ENCODE measurements at regions not wholly inside any gene's neighbourhood (a gene's known extent, or its start where the extent isn't known, plus 50 kb on each side); places are given as distances from the start of the nearest gene placed in this dataset.

- Mint-ChIP-seq H3K4me1 (no peaks in the 10 kb centered on the region), H3K36me3 (ENCODE audit: insufficient read depth in 1 of 3, low read depth in 3 of 3) (no peaks in the 10 kb centered on the region), H3K27ac (no peak overlapping the region), H3K9me3 (no peaks in the 10 kb centered on the region), H3K4me3 (no peak overlapping the region), H3K27me3 (ENCODE audit: low read depth) (no peaks in the 10 kb centered on the region)
- no peak overlapping the region for H2AK5ac ChIP-seq (ENCODE audit: insufficient read length, low read length)
- no peak overlapping the region for H3K4me2 ChIP-seq (ENCODE audit: insufficient read depth, insufficient read length, low read length)
- H2BK12ac ChIP-seq (ENCODE audit: insufficient read length, low read depth, low read length): no peak overlapping the region
- no peaks in the 10 kb centered on the region for H3K9me3 ChIP-seq (ENCODE audit: control insufficient read depth, low read depth, low read length)
- no peak overlapping the region for H3K27ac ChIP-seq (ENCODE audit: insufficient read length, low read depth, low read length)
- H3K23ac ChIP-seq (ENCODE audit: insufficient read length, low read depth, low read length): no peak overlapping the region
- no peaks in the 10 kb centered on the region for H4K20me1 ChIP-seq (ENCODE audit: control insufficient read depth, insufficient read depth, insufficient read length)
- H2BK20ac ChIP-seq (ENCODE audit: low read depth, low read length, poor library complexity, severe bottlenecking): no peak overlapping the region
- H3K9ac ChIP-seq (ENCODE audit: extremely low read depth, insufficient read length, low read length): no peak overlapping the region
- no peak for TF ChIP-seq CTCF (conservative IDR thresholded peaks at IDR 0.05)
- no peak overlapping the region for H4K8ac ChIP-seq (replicated peaks; ENCODE audit: insufficient read length, low read depth, low read length)
- no peak overlapping the region for H4K91ac ChIP-seq (ENCODE audit: insufficient read length, low read depth, low read length)
- H3K79me1 ChIP-seq (ENCODE audit: insufficient read depth, low read depth, low read length, poor library complexity, severe bottlenecking): no peaks in the 10 kb centered on the region
- DNase-seq: no peak
- H2BK5ac ChIP-seq (ENCODE audit: insufficient read length, low read length): no peak overlapping the region
- H3K56ac ChIP-seq (ENCODE audit: insufficient read length, low read depth, low read length): no peak overlapping the region
- H3K27me3 ChIP-seq (ENCODE audit: insufficient read depth, low read length): no peaks in the 10 kb centered on the region
- no peak overlapping the region for H3K18ac ChIP-seq (ENCODE audit: insufficient read length, low read depth, low read length)
- H3K4ac ChIP-seq (ENCODE audit: low read depth, low read length): no peak overlapping the region
- H2BK120ac ChIP-seq (ENCODE audit: low read depth, low read length, poor library complexity, severe bottlenecking): no peak overlapping the region
- H3K79me2 ChIP-seq (ENCODE audit: insufficient read depth, low read length): no peaks in the 10 kb centered on the region
- WGBS (ENCODE audit: extremely low coverage, insufficient read length, low lambda C conversion rate): no CpG with 5 or more reads among the region's 1 CpG
- no peaks in the 10 kb centered on the region for H3K4me1 ChIP-seq (ENCODE audit: insufficient read depth, low read length)
- no peaks in the 10 kb centered on the region for H3K23me2 ChIP-seq (ENCODE audit: insufficient read length, low read depth, low read length, poor library complexity, severe bottlenecking)
- H3K14ac ChIP-seq (ENCODE audit: insufficient read depth, low read length): no peak overlapping the region
- H2AFZ ChIP-seq (ENCODE audit: low read length): no peak overlapping the region
- no peak overlapping the region for H3T11ph ChIP-seq (ENCODE audit: low read length)
- no peak overlapping the region for H2BK15ac ChIP-seq (ENCODE audit: low read depth, low read length)
- no peak overlapping the region for H4K5ac ChIP-seq (ENCODE audit: insufficient read length, low read depth, low read length)
These were observed 216.9 kb upstream of the DCBLD2 start for GRCh38 chr3:99118381-99118780.
